C4-2B (cell line): ENCODE measurements at regions not wholly inside any gene's neighbourhood (a gene's known extent, or its start where the extent isn't known, plus 50 kb on each side); places are given as distances from the start of the nearest gene placed in this dataset.

Experiments used
- H3K27ac ChIP-seq: fragments of 450-650 bp; 2 replicates; pipeline ENCODE4 v1.5.1; 2017
- ZFX ChIP-seq: fragments of 450-650 bp; IDR thresholded peaks from 2 replicates; pipeline ENCODE4 v1.6.1; 2017
- TF ChIP-seq, protein P1 (sequence below): fragments of 450-650 bp; conservative IDR thresholded peaks from 2 replicates; pipeline ENCODE4 v1.5.1; 2017; ENCODE audit warnings: mild to moderate bottlenecking

DNA sequence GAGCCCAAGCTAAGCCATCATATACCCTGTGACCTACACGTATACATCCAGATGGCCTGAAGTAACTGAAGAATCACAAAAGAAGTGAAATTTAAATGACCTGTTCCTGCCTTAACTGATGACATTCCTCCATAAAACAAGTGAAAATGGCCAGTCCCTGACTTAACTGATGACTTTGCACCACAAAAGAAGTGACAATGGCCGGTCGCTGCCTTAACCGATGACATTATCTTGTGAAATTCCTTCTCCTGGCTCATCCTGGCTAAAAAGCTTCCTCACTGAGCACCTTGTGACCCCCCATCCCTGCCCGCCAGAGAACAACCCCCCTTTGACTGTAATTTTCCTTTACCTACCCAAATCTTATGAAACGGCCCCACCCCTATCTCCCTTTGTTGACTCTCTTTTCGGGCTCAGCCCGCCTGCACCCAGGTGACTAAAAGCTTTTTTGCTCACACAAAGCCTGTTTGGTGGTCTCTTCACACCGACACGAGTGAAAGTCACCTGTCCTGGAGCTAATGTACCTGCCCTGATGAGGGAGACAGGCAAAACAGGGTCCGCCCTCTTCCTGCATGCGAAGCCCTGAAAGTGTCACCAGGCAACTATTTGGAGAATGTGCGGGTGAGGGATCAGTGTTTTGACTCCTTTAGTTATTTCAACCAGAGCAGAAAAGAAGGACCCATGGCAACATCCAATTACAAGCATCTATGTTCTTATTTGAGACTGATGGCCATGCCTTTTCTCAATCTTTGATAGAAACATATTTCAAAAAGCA is 266.1 kb downstream of the SMARCA2 start:
- H3K27ac ChIP-seq = no peak overlapping the region
- TF ChIP-seq, protein P1, sequence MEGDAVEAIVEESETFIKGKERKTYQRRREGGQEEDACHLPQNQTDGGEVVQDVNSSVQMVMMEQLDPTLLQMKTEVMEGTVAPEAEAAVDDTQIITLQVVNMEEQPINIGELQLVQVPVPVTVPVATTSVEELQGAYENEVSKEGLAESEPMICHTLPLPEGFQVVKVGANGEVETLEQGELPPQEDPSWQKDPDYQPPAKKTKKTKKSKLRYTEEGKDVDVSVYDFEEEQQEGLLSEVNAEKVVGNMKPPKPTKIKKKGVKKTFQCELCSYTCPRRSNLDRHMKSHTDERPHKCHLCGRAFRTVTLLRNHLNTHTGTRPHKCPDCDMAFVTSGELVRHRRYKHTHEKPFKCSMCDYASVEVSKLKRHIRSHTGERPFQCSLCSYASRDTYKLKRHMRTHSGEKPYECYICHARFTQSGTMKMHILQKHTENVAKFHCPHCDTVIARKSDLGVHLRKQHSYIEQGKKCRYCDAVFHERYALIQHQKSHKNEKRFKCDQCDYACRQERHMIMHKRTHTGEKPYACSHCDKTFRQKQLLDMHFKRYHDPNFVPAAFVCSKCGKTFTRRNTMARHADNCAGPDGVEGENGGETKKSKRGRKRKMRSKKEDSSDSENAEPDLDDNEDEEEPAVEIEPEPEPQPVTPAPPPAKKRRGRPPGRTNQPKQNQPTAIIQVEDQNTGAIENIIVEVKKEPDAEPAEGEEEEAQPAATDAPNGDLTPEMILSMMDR = no peak
- no peak for TF ChIP-seq ZFX

- TF ChIP-seq, protein P1 = no peak
- TF ChIP-seq ZFX = no peak
- H3K27ac ChIP-seq = no peak overlapping the region
Measured at GRCh38 chr9:2281803-2282185, 266.6 kb downstream of the SMARCA2 start.

GRCh38 chr9:2284770-2285169 is 269.6 kb downstream of the SMARCA2 start:
- TF ChIP-seq, protein P1 = no peak
- no peak for TF ChIP-seq ZFX
- no peak overlapping the region for H3K27ac ChIP-seq

DNA sequence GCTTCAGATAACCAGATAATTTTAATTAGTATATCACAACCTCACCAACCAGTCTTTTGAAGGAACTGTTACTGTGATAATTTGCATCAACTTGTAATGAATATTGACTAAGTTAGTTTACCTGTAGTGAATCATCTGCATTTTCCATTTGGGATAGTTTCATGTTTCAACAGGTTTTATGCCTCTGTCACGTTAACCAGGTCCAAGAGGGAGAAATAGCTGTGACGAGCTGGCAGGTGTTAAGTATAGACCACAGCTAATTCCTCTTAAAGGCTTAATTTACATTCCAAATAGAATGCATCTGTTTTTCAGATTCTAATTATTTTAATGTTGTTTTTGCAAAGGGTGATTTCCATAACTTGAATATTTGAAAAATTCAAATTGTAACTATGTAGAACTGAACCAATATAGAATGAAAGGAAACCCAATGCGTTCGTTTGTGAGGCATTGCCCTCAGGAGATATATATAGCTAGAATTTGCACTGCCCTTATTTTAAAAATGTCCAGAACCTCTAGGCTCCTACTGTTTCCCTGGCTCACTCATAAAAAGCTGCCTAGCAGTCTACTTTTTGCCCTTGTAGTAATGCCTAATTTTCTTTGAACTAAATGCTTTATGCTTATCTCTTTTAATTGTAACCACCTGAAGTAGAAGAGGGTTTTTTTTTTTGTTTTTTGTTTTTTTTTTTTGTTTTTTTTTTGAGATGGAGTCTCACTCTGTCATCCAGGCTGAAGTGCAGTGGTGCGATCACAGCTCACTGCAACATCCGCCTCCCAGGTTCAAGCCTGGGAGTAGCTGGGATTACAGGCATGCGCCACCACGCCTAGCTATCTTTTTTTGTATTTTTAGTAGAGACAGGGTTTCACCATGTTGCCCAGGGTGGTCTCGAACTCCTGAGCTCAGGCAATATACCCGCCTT is 270.5 kb downstream of the SMARCA2 start:
- no peak overlapping the region for H3K27ac ChIP-seq
- no peak for TF ChIP-seq ZFX
- TF ChIP-seq, protein P1 = no peak

DNA sequence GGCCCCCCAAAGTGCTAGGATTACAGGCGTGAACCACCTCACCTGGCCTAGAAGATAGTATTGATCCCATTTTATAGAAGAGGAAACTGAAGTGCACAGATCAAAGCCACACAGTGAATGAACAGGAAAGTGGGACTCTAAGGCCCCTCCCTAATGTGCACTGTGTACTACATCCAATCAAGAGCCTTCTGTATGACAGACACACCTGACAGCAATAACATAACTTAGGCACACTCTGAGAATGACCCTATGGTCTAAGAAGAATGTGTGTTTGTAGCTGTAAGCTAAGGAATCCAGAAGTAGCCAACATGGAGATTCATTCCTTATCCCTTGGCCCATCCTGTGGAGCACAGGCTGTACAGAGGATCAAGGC is 271.2 kb downstream of the SMARCA2 start:
- no peak for TF ChIP-seq ZFX
- TF ChIP-seq, protein P1 = no peak
- no peak overlapping the region for H3K27ac ChIP-seq

DNA sequence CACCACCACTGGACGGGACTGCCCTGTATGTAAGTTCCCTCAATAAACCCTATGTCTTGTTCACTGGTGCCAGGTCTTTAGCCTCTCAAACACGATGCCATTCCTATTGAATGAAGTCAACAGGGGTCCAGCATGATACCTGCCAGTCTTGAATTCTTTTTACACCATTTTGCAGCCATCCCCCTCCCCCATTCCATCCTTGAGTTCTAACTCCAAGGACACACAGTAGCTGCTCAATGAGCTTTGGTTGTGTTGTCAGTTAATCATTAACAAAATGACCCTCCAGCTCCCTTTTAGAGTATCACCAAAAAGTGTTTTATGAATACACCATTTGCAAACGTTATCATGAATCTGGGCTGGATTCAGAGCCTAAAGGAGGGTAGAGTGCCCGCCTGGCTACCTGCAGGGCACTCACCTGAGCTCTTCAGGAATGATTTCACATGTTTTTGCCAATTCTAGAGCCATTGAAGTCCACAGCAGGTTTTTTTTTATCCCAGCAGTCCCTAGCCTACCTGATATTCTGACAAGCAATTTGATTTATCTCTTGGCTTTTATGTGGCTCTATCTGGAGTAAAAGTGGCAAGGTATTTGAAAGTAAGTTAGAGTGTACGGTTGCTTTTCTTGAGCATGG is 271.8 kb downstream of the SMARCA2 start:
- TF ChIP-seq, protein P1 = no peak
- no peak for TF ChIP-seq ZFX
- H3K27ac ChIP-seq = no peak overlapping the region

DNA sequence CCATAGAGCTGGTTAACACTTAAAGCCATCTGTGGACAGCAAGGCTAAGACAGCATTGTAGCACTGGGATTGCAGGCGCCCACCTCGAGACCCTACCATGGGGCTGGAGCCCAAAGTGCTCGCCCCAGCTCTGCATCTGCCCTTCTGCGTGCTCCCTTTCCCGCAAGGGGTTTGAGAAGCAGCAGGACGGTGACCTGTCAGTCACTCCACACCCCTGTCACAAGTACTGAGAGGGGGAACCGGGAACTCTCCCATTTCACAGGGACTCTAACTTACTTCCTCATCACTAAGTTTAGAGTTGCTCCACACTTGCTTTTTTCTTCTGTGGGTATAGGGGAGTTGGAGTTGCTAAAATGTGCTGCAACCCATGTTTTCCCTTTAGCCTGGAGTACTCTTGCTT is 273.2 kb downstream of the SMARCA2 start:
- TF ChIP-seq, protein P1 = no peak
- TF ChIP-seq ZFX = no peak
- no peak overlapping the region for H3K27ac ChIP-seq
